WTC11 (cell line): ENCODE measurements at regions not wholly inside any gene's neighbourhood (a gene's known extent, or its start where the extent isn't known, plus 50 kb on each side); places are given as distances from the start of the nearest gene placed in this dataset.

Experiments used
- ATAC-seq: fragments of 200-7000 bp; cut with Tn5 transposase; 2 replicates; pipeline ENCODE4 v1.10.0; 2021; ENCODE audit warnings: mild to moderate bottlenecking, moderate library complexity
- CTCF ChIA-PET: fragments of 300-600 bp; sonication (Branson Sonifier 250); formaldehyde crosslinking; loops from one replicate; lab custom pipeline; 2021; ENCODE audit warnings: antibody characterized with exemption; lab: Charles Lee
- POLR2A ChIA-PET: fragments of 350-600 bp; sonication (Branson Sonifier 250); formaldehyde crosslinking; loops from one replicate; lab custom pipeline; 2021; ENCODE audit warnings: antibody characterized with exemption; lab: Charles Lee
- DNase-seq: peaks from one replicate; pipeline ENCODE4 v3.0.0; 2021; ENCODE audit warnings: low spot score
- H3K27ac Mint-ChIP-seq: 2 replicates; pipeline ENCODE4 v1.8.0; 2021; ENCODE audit warnings: mixed read lengths
- H3K27me3 Mint-ChIP-seq: 2 replicates; pipeline ENCODE4 v1.8.0; 2021; ENCODE audit warnings: low read depth, mild to moderate bottlenecking, moderate library complexity, mixed read lengths
- H3K36me3 Mint-ChIP-seq: 2 replicates; pipeline ENCODE4 v1.8.0; 2021; ENCODE audit warnings: mixed read lengths
- H3K4me1 Mint-ChIP-seq: 2 replicates; pipeline ENCODE4 v1.8.0; 2022; ENCODE audit warnings: mixed read lengths
- H3K4me3 Mint-ChIP-seq: 2 replicates; pipeline ENCODE4 v1.8.0; 2021; ENCODE audit warnings: mild to moderate bottlenecking, moderate library complexity, mixed read lengths
- H3K9me3 Mint-ChIP-seq: 2 replicates; pipeline ENCODE4 v1.8.0; 2021; ENCODE audit warnings: mixed read lengths
- CREM ChIP-seq: sonication (generic); formaldehyde crosslinking; IDR thresholded peaks from 2 replicates; pipeline ENCODE4 v1.8.1; 2022; ENCODE audit warnings: mild to moderate bottlenecking, missing genetic modification reagents, moderate library complexity
- FOXJ3 ChIP-seq: sonication (generic); formaldehyde crosslinking; IDR thresholded peaks from 2 replicates; pipeline ENCODE4 v1.9.0; 2021; ENCODE audit warnings: missing genetic modification reagents, mild to moderate bottlenecking, borderline replicate concordance
- JUN ChIP-seq: sonication (generic); formaldehyde crosslinking; IDR thresholded peaks from 2 replicates; pipeline ENCODE4 v1.8.0; 2023; ENCODE audit warnings: mild to moderate bottlenecking, missing genetic modification reagents
- NFYB ChIP-seq: sonication (generic); formaldehyde crosslinking; conservative IDR thresholded peaks from 2 replicates; pipeline ENCODE4 v1.8.0; 2022; ENCODE audit warnings: low read depth, missing genetic modification reagents
- NR2C2 ChIP-seq: sonication (generic); formaldehyde crosslinking; IDR thresholded peaks from 2 replicates; pipeline ENCODE4 v1.8.0; 2022; ENCODE audit warnings: mild to moderate bottlenecking, missing genetic modification reagents
- NR3C1 ChIP-seq: sonication (generic); formaldehyde crosslinking; conservative IDR thresholded peaks from 2 replicates; pipeline ENCODE4 v1.8.1; 2023; ENCODE audit warnings: low read depth, mild to moderate bottlenecking, missing genetic modification reagents
- ZBTB21 ChIP-seq: sonication (generic); formaldehyde crosslinking; IDR thresholded peaks from 2 replicates; pipeline ENCODE4 v1.8.1; 2023; ENCODE audit warnings: mild to moderate bottlenecking, missing genetic modification reagents, borderline replicate concordance
- ZNF263 ChIP-seq: sonication (generic); formaldehyde crosslinking; IDR thresholded peaks from 2 replicates; pipeline ENCODE4 v1.8.1; 2022; ENCODE audit warnings: low read depth, mild to moderate bottlenecking, moderate library complexity, missing genetic modification reagents
- ZNF671 ChIP-seq: fragments of 250-450 bp; sonication (Bioruptor Pico); IDR thresholded peaks from 2 replicates; pipeline ENCODE4 v1.8.0; 2021; ENCODE audit warnings: mild to moderate bottlenecking
- TF ChIP-seq, protein P1 (sequence below): fragments of 250-450 bp; sonication (Bioruptor Pico); IDR thresholded peaks from 2 replicates; pipeline ENCODE4 v1.9.0; 2021; ENCODE audit warnings: mild to moderate bottlenecking, borderline replicate concordance
- TF ChIP-seq, protein P2 (sequence below): sonication (generic); formaldehyde crosslinking; IDR thresholded peaks from 2 replicates; pipeline ENCODE4 v1.8.0; 2022; ENCODE audit warnings: mild to moderate bottlenecking, missing genetic modification reagents
- TF ChIP-seq, protein P3 (sequence below): sonication (generic); formaldehyde crosslinking; IDR thresholded peaks from 2 replicates; pipeline ENCODE4 v1.8.0; 2023; ENCODE audit warnings: mild to moderate bottlenecking, missing genetic modification reagents
- TF ChIP-seq, protein P4 (sequence below): fragments of 250-450 bp; sonication (Bioruptor Pico); conservative IDR thresholded peaks from 2 replicates; pipeline ENCODE4 v1.9.0; 2021; ENCODE audit warnings: mild to moderate bottlenecking
- TF ChIP-seq, protein P5 (sequence below): fragments of 250-450 bp; sonication (Bioruptor Pico); IDR thresholded peaks from 2 replicates; pipeline ENCODE4 v1.9.0; 2021; ENCODE audit warnings: mild to moderate bottlenecking
- TF ChIP-seq, protein P6 (sequence below): fragments of 250-450 bp; sonication (Bioruptor Pico); IDR thresholded peaks from 2 replicates; pipeline ENCODE4 v1.8.0; 2021; ENCODE audit warnings: mild to moderate bottlenecking

DNA sequence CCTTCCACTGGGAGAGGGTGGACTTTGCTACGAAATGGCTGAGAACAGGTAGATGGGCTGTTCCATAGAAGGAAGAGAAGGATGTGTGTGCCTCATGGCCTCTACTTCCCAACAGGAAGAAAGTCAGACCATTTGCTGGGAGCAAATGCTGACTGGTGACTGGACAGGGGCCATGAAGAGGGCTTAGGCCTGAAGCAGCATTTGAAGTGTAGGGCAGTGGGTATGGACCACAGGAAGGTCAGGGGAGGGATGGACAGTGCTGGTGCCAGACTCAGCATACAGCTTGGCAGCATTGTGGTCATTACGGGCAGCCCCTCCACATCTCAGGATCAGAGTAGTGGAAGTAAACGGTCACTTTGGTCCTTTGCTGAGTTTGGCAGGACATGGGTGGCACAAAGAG, 275.7 kb downstream of the MATN1 start:
- TF ChIP-seq, protein P1, sequence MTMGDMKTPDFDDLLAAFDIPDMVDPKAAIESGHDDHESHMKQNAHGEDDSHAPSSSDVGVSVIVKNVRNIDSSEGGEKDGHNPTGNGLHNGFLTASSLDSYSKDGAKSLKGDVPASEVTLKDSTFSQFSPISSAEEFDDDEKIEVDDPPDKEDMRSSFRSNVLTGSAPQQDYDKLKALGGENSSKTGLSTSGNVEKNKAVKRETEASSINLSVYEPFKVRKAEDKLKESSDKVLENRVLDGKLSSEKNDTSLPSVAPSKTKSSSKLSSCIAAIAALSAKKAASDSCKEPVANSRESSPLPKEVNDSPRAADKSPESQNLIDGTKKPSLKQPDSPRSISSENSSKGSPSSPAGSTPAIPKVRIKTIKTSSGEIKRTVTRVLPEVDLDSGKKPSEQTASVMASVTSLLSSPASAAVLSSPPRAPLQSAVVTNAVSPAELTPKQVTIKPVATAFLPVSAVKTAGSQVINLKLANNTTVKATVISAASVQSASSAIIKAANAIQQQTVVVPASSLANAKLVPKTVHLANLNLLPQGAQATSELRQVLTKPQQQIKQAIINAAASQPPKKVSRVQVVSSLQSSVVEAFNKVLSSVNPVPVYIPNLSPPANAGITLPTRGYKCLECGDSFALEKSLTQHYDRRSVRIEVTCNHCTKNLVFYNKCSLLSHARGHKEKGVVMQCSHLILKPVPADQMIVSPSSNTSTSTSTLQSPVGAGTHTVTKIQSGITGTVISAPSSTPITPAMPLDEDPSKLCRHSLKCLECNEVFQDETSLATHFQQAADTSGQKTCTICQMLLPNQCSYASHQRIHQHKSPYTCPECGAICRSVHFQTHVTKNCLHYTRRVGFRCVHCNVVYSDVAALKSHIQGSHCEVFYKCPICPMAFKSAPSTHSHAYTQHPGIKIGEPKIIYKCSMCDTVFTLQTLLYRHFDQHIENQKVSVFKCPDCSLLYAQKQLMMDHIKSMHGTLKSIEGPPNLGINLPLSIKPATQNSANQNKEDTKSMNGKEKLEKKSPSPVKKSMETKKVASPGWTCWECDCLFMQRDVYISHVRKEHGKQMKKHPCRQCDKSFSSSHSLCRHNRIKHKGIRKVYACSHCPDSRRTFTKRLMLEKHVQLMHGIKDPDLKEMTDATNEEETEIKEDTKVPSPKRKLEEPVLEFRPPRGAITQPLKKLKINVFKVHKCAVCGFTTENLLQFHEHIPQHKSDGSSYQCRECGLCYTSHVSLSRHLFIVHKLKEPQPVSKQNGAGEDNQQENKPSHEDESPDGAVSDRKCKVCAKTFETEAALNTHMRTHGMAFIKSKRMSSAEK (CRISPR knock-in tag): no peak
- TF ChIP-seq NFYB (CRISPR knock-in tag) (no peak), ZBTB21 (CRISPR knock-in tag) (no peak), NR3C1 (CRISPR knock-in tag) (no peak), CREM (CRISPR knock-in tag) (no peak), ZNF263 (no peak), JUN (no peak)
- TF ChIP-seq, protein P2, sequence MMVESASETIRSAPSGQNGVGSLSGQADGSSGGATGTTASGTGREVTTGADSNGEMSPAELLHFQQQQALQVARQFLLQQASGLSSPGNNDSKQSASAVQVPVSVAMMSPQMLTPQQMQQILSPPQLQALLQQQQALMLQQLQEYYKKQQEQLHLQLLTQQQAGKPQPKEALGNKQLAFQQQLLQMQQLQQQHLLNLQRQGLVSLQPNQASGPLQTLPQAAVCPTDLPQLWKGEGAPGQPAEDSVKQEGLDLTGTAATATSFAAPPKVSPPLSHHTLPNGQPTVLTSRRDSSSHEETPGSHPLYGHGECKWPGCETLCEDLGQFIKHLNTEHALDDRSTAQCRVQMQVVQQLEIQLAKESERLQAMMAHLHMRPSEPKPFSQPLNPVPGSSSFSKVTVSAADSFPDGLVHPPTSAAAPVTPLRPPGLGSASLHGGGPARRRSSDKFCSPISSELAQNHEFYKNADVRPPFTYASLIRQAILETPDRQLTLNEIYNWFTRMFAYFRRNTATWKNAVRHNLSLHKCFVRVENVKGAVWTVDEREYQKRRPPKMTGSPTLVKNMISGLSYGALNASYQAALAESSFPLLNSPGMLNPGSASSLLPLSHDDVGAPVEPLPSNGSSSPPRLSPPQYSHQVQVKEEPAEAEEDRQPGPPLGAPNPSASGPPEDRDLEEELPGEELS (CRISPR knock-in tag): no peak
- TF ChIP-seq, all 79 proteins: peak for 0
- no peak overlapping the region for H3K27ac Mint-ChIP-seq
- ATAC-seq (no peak), DNase-seq (no peak)
- CTCF ChIA-PET: interaction anchor here (1.0 kb wide), 1 partner anchor 39 kb away, joined by 3 read pairs; no protein-coding TSS in a partner anchor
- peaks cover 15% of the 10 kb centered on the region for H3K9me3 Mint-ChIP-seq
- no peak overlapping the region for H3K4me3 Mint-ChIP-seq
- 0 out of 2 replicates have a peak, but pooled peaks cover 5% of the 10 kb centered on the region for H3K36me3 Mint-ChIP-seq
- H3K27me3 Mint-ChIP-seq: no peaks in the 10 kb centered on the region; the same call in none of the 2 replicates
- POLR2A ChIA-PET: no interaction called here
- H3K4me1 Mint-ChIP-seq: 0 out of 2 replicates have a peak, but pooled peaks cover 5% of the 10 kb centered on the region

DNA sequence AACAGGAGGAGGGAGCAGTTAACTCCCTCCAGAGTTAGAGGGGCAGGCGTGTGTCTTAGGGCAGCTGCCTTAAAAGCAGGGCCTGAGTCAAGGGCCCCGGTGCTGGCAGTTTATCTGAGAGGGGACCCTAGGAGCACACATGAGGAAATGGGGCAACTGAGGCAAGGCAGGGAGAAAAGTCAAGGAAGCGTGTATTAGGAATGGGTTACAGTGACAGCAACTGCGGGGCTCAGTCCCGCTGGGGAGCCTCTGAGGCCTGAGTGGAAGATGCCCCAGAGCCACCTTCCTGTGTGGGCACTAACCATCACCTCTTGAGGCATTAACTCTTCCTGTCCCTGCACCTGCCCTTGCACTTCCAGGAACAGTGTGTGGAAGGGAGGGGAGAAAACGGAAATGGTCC, 276.3 kb downstream of the MATN1 start:
- Mint-ChIP-seq H3K36me3 (0 out of 2 replicates have a peak, but pooled peaks cover 5% of the 10 kb centered on the region), H3K9me3 (peaks cover 9% of the 10 kb centered on the region), H3K27me3 (no peaks in the 10 kb centered on the region; the same call in none of the 2 replicates), H3K4me3 (no peak overlapping the region), H3K4me1 (0 out of 2 replicates have a peak, but pooled peaks cover 5% of the 10 kb centered on the region), H3K27ac (no peak overlapping the region)
- ATAC-seq (no peak), DNase-seq (no peak)
- ChIA-PET POLR2A (no interaction called here), CTCF (no interaction called here)
- TF ChIP-seq, protein P3, sequence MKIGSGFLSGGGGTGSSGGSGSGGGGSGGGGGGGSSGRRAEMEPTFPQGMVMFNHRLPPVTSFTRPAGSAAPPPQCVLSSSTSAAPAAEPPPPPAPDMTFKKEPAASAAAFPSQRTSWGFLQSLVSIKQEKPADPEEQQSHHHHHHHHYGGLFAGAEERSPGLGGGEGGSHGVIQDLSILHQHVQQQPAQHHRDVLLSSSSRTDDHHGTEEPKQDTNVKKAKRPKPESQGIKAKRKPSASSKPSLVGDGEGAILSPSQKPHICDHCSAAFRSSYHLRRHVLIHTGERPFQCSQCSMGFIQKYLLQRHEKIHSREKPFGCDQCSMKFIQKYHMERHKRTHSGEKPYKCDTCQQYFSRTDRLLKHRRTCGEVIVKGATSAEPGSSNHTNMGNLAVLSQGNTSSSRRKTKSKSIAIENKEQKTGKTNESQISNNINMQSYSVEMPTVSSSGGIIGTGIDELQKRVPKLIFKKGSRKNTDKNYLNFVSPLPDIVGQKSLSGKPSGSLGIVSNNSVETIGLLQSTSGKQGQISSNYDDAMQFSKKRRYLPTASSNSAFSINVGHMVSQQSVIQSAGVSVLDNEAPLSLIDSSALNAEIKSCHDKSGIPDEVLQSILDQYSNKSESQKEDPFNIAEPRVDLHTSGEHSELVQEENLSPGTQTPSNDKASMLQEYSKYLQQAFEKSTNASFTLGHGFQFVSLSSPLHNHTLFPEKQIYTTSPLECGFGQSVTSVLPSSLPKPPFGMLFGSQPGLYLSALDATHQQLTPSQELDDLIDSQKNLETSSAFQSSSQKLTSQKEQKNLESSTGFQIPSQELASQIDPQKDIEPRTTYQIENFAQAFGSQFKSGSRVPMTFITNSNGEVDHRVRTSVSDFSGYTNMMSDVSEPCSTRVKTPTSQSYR: no peak
- no peak for TF ChIP-seq ZNF671
- TF ChIP-seq, protein P4, sequence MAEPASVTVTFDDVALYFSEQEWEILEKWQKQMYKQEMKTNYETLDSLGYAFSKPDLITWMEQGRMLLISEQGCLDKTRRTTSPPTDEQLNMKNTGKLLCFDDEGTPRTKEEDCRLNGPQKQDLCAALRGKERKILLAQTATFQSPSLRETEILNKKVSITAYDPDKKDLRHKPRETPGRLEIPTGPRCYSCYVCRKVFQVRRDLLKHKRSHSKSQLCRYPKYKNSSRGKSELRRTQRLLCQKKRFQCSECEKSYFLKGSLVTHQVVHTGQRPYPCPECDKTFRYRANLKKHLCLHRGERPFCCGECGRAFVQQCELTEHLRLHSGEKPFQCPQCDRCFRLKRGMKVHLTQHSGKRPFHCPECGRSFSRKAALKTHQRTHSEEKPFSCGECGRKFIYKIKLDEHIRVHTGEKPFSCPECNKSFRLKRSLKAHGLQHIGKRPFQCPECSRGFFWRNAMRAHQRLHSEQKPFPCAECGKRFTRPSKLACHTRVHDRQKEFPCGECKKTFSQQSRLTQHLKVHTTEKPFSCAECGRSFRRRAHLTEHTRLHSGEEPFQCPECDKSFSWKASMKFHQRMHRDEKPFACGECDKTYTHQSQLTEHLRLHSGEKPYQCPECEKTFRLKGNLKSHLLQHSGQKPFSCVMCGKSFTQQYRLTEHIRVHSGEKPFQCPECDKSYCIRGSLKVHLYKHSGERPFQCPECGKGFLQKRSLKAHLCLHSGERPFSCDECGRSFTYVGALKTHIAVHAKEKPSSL: no peak
- TF ChIP-seq, protein P5, sequence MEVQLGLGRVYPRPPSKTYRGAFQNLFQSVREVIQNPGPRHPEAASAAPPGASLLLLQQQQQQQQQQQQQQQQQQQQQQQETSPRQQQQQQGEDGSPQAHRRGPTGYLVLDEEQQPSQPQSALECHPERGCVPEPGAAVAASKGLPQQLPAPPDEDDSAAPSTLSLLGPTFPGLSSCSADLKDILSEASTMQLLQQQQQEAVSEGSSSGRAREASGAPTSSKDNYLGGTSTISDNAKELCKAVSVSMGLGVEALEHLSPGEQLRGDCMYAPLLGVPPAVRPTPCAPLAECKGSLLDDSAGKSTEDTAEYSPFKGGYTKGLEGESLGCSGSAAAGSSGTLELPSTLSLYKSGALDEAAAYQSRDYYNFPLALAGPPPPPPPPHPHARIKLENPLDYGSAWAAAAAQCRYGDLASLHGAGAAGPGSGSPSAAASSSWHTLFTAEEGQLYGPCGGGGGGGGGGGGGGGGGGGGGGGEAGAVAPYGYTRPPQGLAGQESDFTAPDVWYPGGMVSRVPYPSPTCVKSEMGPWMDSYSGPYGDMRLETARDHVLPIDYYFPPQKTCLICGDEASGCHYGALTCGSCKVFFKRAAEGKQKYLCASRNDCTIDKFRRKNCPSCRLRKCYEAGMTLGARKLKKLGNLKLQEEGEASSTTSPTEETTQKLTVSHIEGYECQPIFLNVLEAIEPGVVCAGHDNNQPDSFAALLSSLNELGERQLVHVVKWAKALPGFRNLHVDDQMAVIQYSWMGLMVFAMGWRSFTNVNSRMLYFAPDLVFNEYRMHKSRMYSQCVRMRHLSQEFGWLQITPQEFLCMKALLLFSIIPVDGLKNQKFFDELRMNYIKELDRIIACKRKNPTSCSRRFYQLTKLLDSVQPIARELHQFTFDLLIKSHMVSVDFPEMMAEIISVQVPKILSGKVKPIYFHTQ: no peak
- TF ChIP-seq, protein P6, sequence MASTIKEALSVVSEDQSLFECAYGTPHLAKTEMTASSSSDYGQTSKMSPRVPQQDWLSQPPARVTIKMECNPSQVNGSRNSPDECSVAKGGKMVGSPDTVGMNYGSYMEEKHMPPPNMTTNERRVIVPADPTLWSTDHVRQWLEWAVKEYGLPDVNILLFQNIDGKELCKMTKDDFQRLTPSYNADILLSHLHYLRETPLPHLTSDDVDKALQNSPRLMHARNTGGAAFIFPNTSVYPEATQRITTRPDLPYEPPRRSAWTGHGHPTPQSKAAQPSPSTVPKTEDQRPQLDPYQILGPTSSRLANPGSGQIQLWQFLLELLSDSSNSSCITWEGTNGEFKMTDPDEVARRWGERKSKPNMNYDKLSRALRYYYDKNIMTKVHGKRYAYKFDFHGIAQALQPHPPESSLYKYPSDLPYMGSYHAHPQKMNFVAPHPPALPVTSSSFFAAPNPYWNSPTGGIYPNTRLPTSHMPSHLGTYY (CRISPR knock-in tag): no peak
- TF ChIP-seq NR2C2 (CRISPR knock-in tag): no peak
- no peak for TF ChIP-seq FOXJ3
